H1 (cell line): ENCODE measurements at regions not wholly inside any gene's neighbourhood (a gene's known extent, or its start where the extent isn't known, plus 50 kb on each side); places are given as distances from the start of the nearest gene placed in this dataset.

ENCODE experiments used
- CTCF ChIA-PET: fragments of 300-600 bp; sonication (Branson Sonifier 250); formaldehyde crosslinking; loops from one replicate; lab custom pipeline; 2021; ENCODE audit not compliant: partially characterized antibody; lab: Charles Lee
- POLR2A ChIA-PET: fragments of 300-600 bp; sonication (Branson Sonifier 250); formaldehyde crosslinking; loops from one replicate; lab custom pipeline; 2021; ENCODE audit warnings: inconsistent platforms; ENCODE audit not compliant: partially characterized antibody; lab: Charles Lee
- DNase-seq, 2 experiments: peaks; one replicate each; pipeline versions ENCODE4 v3.0.0 to v3.0.0-alpha.2; 2010 to 2022; ENCODE audit warnings: low spot score in 2 of 2, low read depth in 1 of 2, mixed read lengths in 1 of 2
- FAIRE-seq: peaks from 2 replicates; lab custom pipeline; 2011; peaks lifted over from hg19 to GRCh38; lab: Jason Lieb, UNC
- H2AFZ ChIP-seq: 2 replicates; pipeline ENCODE4 v1.8.1; 2012; ENCODE audit warnings: low read length, inconsistent platforms
- H2AK5ac ChIP-seq: 2 replicates; pipeline ENCODE4 v1.6.1; 2013; ENCODE audit warnings: low read depth, low read length
- H2BK120ac ChIP-seq: replicated peaks from 2 replicates; pipeline ENCODE3; 2013; ENCODE audit warnings: low read depth, low read length, inconsistent platforms
- H2BK12ac ChIP-seq: 2 replicates; pipeline ENCODE4 v1.6.1; 2013; ENCODE audit warnings: low read depth, low read length
- H2BK15ac ChIP-seq: 2 replicates; pipeline ENCODE4 v1.6.1; 2013; ENCODE audit warnings: low read length
- H2BK20ac ChIP-seq: 2 replicates; pipeline ENCODE4 v1.6.1; 2013; ENCODE audit warnings: low read length
- H2BK5ac ChIP-seq: 2 replicates; pipeline ENCODE4 v1.6.1; 2013; ENCODE audit warnings: low read depth, low read length
- H3K14ac ChIP-seq: 2 replicates; pipeline ENCODE4 v1.6.1; 2013; ENCODE audit warnings: inconsistent platforms; ENCODE audit not compliant: insufficient read length
- H3K18ac ChIP-seq: 2 replicates; pipeline ENCODE4 v1.6.1; 2013; ENCODE audit warnings: low read length; ENCODE audit errors: extremely low read depth
- H3K23ac ChIP-seq: 2 replicates; pipeline ENCODE4 v1.6.1; 2013; ENCODE audit warnings: inconsistent platforms; ENCODE audit not compliant: insufficient read length
- H3K23me2 ChIP-seq: 2 replicates; pipeline ENCODE4 v1.6.1; 2013; ENCODE audit warnings: low read depth, low read length
- H3K27ac ChIP-seq: 2 replicates; pipeline ENCODE4 v1.6.1; 2011; ENCODE audit warnings: low read depth, low read length, inconsistent platforms
- H3K27me3 ChIP-seq, 4 experiments: replicated peaks in 1 of 4; 1 replicate in 1 of 4; 2 replicates in 3 of 4; pipeline versions ENCODE4 v1.6.1 to v1.8.1; 2011 to 2013; ENCODE audit warnings: low read length in 3 of 4, mild to moderate bottlenecking in 3 of 4, inconsistent platforms in 2 of 4, mixed read lengths in 2 of 4, moderate library complexity in 1 of 4; ENCODE audit not compliant: control insufficient read depth in 3 of 4, insufficient read depth in 3 of 4; ENCODE audit errors: extremely low read depth in 1 of 4
- H3K36me3 ChIP-seq, 4 experiments: 2 replicates each; pipeline versions ENCODE4 v1.6.1 to v1.8.1; 2011 to 2013; ENCODE audit warnings: mild to moderate bottlenecking in 4 of 4, low read length in 3 of 4, moderate library complexity in 2 of 4, control low read depth in 1 of 4, inconsistent platforms in 1 of 4; ENCODE audit not compliant: insufficient read depth in 4 of 4, control insufficient read depth in 2 of 4
- H3K4ac ChIP-seq: replicated peaks from 2 replicates; pipeline ENCODE3; 2013; ENCODE audit warnings: low read length, low read depth, mixed read lengths, inconsistent platforms; ENCODE audit not compliant: insufficient read length
- H3K4me1 ChIP-seq, 4 experiments: replicated peaks in 1 of 4; 1 replicate in 1 of 4; 2 replicates in 3 of 4; pipeline versions ENCODE4 v1.6.1 to v1.8.1; 2011 to 2013; ENCODE audit warnings: low read length in 3 of 4, inconsistent platforms in 2 of 4, mixed read lengths in 1 of 4; ENCODE audit not compliant: insufficient read depth in 4 of 4, control insufficient read depth in 3 of 4
- H3K4me2 ChIP-seq, 2 experiments: 2 replicates each; pipeline versions ENCODE4 v1.6.1 to v1.8.1; 2011 to 2013; ENCODE audit warnings: low read depth in 2 of 2, low read length in 2 of 2, control low read depth in 1 of 2, inconsistent platforms in 1 of 2, mild to moderate bottlenecking in 1 of 2; ENCODE audit not compliant: insufficient read depth in 1 of 2
- H3K4me3 ChIP-seq, 4 experiments: fragments of 200-600, 300-600 bp in 1 of 4; sonication (generic), shearing (Covaris generic), sonication (Bioruptor Twin) in 1 of 4; 2 replicates each; pipeline versions ENCODE4 v1.5.1 to v1.8.1; 2011 to 2016; ENCODE audit warnings: low read length in 4 of 4, low read depth in 3 of 4, control low read depth in 2 of 4, inconsistent platforms in 2 of 4, mild to moderate bottlenecking in 2 of 4, mixed read lengths in 1 of 4, moderate library complexity in 1 of 4; ENCODE audit not compliant: insufficient read depth in 2 of 4; ENCODE audit errors: extremely low read depth in 1 of 4
- H3K56ac ChIP-seq: replicated peaks from 2 replicates; pipeline ENCODE3; 2013; ENCODE audit warnings: low read depth, mild to moderate bottlenecking, mixed read lengths, low read length, inconsistent platforms; ENCODE audit not compliant: insufficient read length
- H3K79me1 ChIP-seq: 2 replicates; pipeline ENCODE4 v1.6.1; 2013; ENCODE audit warnings: low read depth, low read length, control low read depth
- H3K79me2 ChIP-seq, 2 experiments: 2 replicates each; pipeline versions ENCODE4 v1.6.1 to v1.8.1; 2012 to 2013; ENCODE audit warnings: low read length in 2 of 2, mild to moderate bottlenecking in 2 of 2, inconsistent platforms in 1 of 2; ENCODE audit not compliant: insufficient read depth in 2 of 2, control insufficient read depth in 1 of 2
- H3K9ac ChIP-seq, 4 experiments: replicated peaks in 1 of 4; 1 replicate in 1 of 4; 2 replicates in 3 of 4; pipeline versions ENCODE4 v1.6.1 to v1.8.1; 2011 to 2013; ENCODE audit warnings: low read depth in 3 of 4, low read length in 3 of 4, control low read depth in 2 of 4, mild to moderate bottlenecking in 2 of 4, moderate library complexity in 2 of 4, inconsistent platforms in 1 of 4; ENCODE audit errors: extremely low read depth in 1 of 4
- H3K9me3 ChIP-seq, 2 experiments: 2 replicates each; pipeline versions ENCODE4 v1.6.1 to v1.8.1; 2012 to 2013; ENCODE audit warnings: mild to moderate bottlenecking in 2 of 2, moderate library complexity in 2 of 2, control low read depth in 1 of 2, inconsistent platforms in 1 of 2, low read depth in 1 of 2, low read length in 1 of 2, mixed read lengths in 1 of 2; ENCODE audit not compliant: insufficient read depth in 2 of 2
- H4K20me1 ChIP-seq, 2 experiments: replicated peaks in 1 of 2; 2 replicates each; pipeline versions ENCODE3 to v1.8.1; 2011 to 2013; ENCODE audit warnings: inconsistent platforms in 2 of 2, low read length in 2 of 2, mild to moderate bottlenecking in 1 of 2; ENCODE audit not compliant: insufficient read depth in 2 of 2, control insufficient read depth in 1 of 2
- H4K5ac ChIP-seq: 2 replicates; pipeline ENCODE4 v1.6.1; 2013; ENCODE audit warnings: low read length, low read depth, mixed read lengths, inconsistent platforms; ENCODE audit not compliant: insufficient read length
- H4K8ac ChIP-seq: 2 replicates; pipeline ENCODE4 v1.8.0; 2013; ENCODE audit warnings: mild to moderate bottlenecking, moderate library complexity, low read length, inconsistent platforms; ENCODE audit not compliant: insufficient read depth; ENCODE audit errors: extremely low read depth
- H4K91ac ChIP-seq: replicated peaks from 2 replicates; pipeline ENCODE3; 2013; ENCODE audit warnings: low read length, mixed read lengths, inconsistent platforms; ENCODE audit not compliant: insufficient read length
- BCL11A ChIP-seq, 2 experiments: IDR thresholded peaks; one replicate each; pipeline ENCODE4 v1.6.1; 2011; ENCODE audit warnings: low read depth in 2 of 2, low read length in 2 of 2, mild to moderate bottlenecking in 2 of 2
- CBX5 ChIP-seq: fragments of 300-800, 300-1000 bp; sonication (generic); IDR thresholded peaks from 2 replicates; pipeline ENCODE4 v1.7.1; 2016; ENCODE audit warnings: antibody characterized with exemption, low read length, low read depth
- GABPA ChIP-seq: IDR thresholded peaks from 2 replicates; pipeline ENCODE4 v1.6.1; 2011; ENCODE audit warnings: mild to moderate bottlenecking, low read length, moderate library complexity, borderline replicate concordance; ENCODE audit not compliant: insufficient read depth
- JUN ChIP-seq: IDR thresholded peaks from 2 replicates; pipeline ENCODE4 v1.6.1; 2011; ENCODE audit warnings: low read depth, mild to moderate bottlenecking, improper control_type of control experiment, low read length
- NRF1 ChIP-seq: IDR thresholded peaks from 2 replicates; pipeline ENCODE4 v1.6.1; 2011; ENCODE audit warnings: mild to moderate bottlenecking, low read depth, low read length, improper control_type of control experiment
- PHF8 ChIP-seq: fragments of 200-600 bp; sonication (generic); conservative IDR thresholded peaks from 2 replicates; pipeline ENCODE4 v1.7.1; 2012; ENCODE audit warnings: low read depth, mild to moderate bottlenecking, inconsistent platforms, low read length, moderate library complexity
- SP1 ChIP-seq: IDR thresholded peaks from 2 replicates; pipeline ENCODE4 v1.6.1; 2011; ENCODE audit warnings: low read depth, low read length
- TAF7 ChIP-seq: optimal IDR thresholded peaks from 2 replicates; pipeline ENCODE3; 2011; ENCODE audit warnings: low read depth, mild to moderate bottlenecking, inconsistent platforms, low read length, moderate library complexity, borderline replicate concordance
- WGBS, 2 experiments: shearing (Covaris generic) in 1 of 2; methylation state at CpG; one replicate each; pipeline versions ENCODE4 v1.1.6 to v1.1.7; 2013 to 2015; ENCODE audit warnings: low lambda C conversion rate in 2 of 2, mixed read lengths in 2 of 2, inconsistent platforms in 1 of 2, low coverage in 1 of 2, missing lambda C conversion rate in 1 of 2; ENCODE audit not compliant: insufficient replicate concordance in 2 of 2, insufficient coverage in 1 of 2, insufficient read length in 1 of 2; ENCODE audit errors: extremely low coverage in 1 of 2, missing lambda C conversion rate in 1 of 2; 5-methylcytosine and 5-hydroxymethylcytosine counted together
- TF ChIP-seq, protein P1 (sequence below): IDR thresholded peaks from 2 replicates; pipeline ENCODE4 v1.6.1; 2011; ENCODE audit warnings: low read depth, mild to moderate bottlenecking, low read length; ENCODE audit not compliant: insufficient read depth
- TF ChIP-seq, protein P2 (sequence below), 3 experiments: IDR thresholded peaks; 1 replicate in 2 of 3; 2 replicates in 1 of 3; pipeline versions ENCODE4 v1.5.1 to v1.6.1; 2011; ENCODE audit warnings: low read length in 3 of 3, mild to moderate bottlenecking in 3 of 3, inconsistent platforms in 2 of 3, low read depth in 1 of 3, moderate library complexity in 1 of 3; ENCODE audit not compliant: insufficient read depth in 1 of 3; ENCODE audit errors: control extremely low read depth in 1 of 3

DNA sequence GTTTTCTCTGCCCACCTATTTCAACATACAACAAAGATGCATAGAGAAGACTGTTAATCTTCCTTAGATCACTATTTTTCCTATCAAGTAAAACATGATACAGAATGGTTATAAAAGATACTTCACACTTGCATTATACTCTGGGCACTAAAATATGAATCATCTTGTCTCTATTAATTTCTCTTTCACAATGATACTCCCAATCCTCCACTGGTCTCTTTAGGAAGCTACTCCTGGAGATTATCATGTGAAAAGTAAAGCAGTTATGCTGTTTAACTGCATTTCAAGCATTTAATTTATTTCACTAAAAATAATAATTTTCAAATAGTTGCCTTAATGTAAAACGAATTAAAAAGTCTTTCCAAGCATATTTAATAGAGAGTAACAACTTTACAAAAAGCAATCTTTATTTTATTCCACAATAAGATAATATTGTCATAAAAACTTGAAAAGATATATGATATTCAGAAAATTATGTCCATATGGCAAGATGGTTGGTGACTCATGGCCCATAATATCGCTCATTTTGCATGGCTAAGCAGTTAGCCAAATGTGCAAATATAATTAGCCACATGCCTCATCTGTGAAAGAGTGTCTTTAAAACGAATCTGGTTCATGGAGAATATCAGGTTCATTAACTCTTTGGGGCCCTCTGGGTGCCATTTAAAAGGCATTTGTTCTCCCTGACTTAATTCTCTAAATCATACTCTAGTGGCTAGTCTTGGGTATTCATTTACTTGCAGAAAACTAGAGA lies 1569.0 kb upstream of the B3GALT2 start:
- no peaks in the 10 kb centered on the region for H3K23me2 ChIP-seq
- H3K4ac ChIP-seq, result no peak overlapping the region
- H3K4me3 ChIP-seq, result no peak overlapping the region
- H3K18ac ChIP-seq, result no peak overlapping the region
- no peak overlapping the region for H2BK120ac ChIP-seq
- no peaks in the 10 kb centered on the region for H3K27me3 ChIP-seq
- no peak overlapping the region for H2AFZ ChIP-seq
- H3K4me2 ChIP-seq, result no peak overlapping the region
- no peaks in the 10 kb centered on the region for H3K4me1 ChIP-seq
- WGBS, 2 experiments, result 82% methylated on average over 3 of the region's 3 CpGs; no CpG with 5 or more reads in 1 of the 2 experiments
- no peak overlapping the region for H2BK5ac ChIP-seq
- H3K14ac ChIP-seq, result no peak overlapping the region
- no peak overlapping the region for H3K9ac ChIP-seq
- FAIRE-seq (no peak), DNase-seq (no peak)
- no peak overlapping the region for H2AK5ac ChIP-seq
- no peaks in the 10 kb centered on the region for H4K20me1 ChIP-seq
- ChIA-PET POLR2A (no interaction called here), CTCF (interaction anchor here (0.6 kb wide), 1 partner anchor 1614 kb away, joined by 3 read pairs; no protein-coding TSS in a partner anchor)
- H3K56ac ChIP-seq, result no peak overlapping the region
- H3K79me1 ChIP-seq, result no peaks in the 10 kb centered on the region
- no peaks in the 10 kb centered on the region for H3K9me3 ChIP-seq
- H4K8ac ChIP-seq, result no peak overlapping the region
- no peak overlapping the region for H3K27ac ChIP-seq
- H4K91ac ChIP-seq, result no peak overlapping the region
- no peak overlapping the region for H2BK20ac ChIP-seq
- H3K36me3 ChIP-seq, result no peaks in the 10 kb centered on the region
- no peak overlapping the region for H4K5ac ChIP-seq
- H3K23ac ChIP-seq, result no peak overlapping the region
- H2BK15ac ChIP-seq, result no peak overlapping the region
- no peaks in the 10 kb centered on the region for H3K79me2 ChIP-seq
- H2BK12ac ChIP-seq, result no peak overlapping the region
- TF ChIP-seq GABPA (no peak), JUN (no peak), CBX5 (no peak), SP1 (no peak), NRF1 (no peak), BCL11A (IDR thresholded peaks at IDR 0.05; ENCODE audit: low read depth in 2 of 2, low read length in 2 of 2) (no peak), TAF7 (no peak), PHF8 (no peak)
- TF ChIP-seq, protein P1, sequence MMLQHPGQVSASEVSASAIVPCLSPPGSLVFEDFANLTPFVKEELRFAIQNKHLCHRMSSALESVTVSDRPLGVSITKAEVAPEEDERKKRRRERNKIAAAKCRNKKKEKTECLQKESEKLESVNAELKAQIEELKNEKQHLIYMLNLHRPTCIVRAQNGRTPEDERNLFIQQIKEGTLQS, result no peak
- TF ChIP-seq, protein P2, sequence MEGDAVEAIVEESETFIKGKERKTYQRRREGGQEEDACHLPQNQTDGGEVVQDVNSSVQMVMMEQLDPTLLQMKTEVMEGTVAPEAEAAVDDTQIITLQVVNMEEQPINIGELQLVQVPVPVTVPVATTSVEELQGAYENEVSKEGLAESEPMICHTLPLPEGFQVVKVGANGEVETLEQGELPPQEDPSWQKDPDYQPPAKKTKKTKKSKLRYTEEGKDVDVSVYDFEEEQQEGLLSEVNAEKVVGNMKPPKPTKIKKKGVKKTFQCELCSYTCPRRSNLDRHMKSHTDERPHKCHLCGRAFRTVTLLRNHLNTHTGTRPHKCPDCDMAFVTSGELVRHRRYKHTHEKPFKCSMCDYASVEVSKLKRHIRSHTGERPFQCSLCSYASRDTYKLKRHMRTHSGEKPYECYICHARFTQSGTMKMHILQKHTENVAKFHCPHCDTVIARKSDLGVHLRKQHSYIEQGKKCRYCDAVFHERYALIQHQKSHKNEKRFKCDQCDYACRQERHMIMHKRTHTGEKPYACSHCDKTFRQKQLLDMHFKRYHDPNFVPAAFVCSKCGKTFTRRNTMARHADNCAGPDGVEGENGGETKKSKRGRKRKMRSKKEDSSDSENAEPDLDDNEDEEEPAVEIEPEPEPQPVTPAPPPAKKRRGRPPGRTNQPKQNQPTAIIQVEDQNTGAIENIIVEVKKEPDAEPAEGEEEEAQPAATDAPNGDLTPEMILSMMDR (IDR thresholded peaks at IDR 0.05; ENCODE audit: control extremely low read depth in 1 of 3, insufficient read depth in 1 of 3, low read depth in 1 of 3, low read length in 3 of 3), result no peak
